IPS-18a (cell line): ENCODE measurements at regions not wholly inside any gene's neighbourhood (a gene's known extent, or its start where the extent isn't known, plus 50 kb on each side); places are given as distances from the start of the nearest gene placed in this dataset.

Source experiments
- H3K27ac ChIP-seq: one replicate; pipeline ENCODE4 v1.5.1; 2013; ENCODE audit warnings: low read length
- H3K27me3 ChIP-seq: one replicate; pipeline ENCODE4 v1.6.1; 2013; ENCODE audit warnings: mild to moderate bottlenecking, low read length; ENCODE audit not compliant: control insufficient read depth, insufficient read depth
- H3K36me3 ChIP-seq: one replicate; pipeline ENCODE4 v1.6.1; 2013; ENCODE audit warnings: low read depth, low read length; ENCODE audit not compliant: control insufficient read depth
- H3K4me1 ChIP-seq: one replicate; pipeline ENCODE4 v1.6.1; 2013; ENCODE audit warnings: low read depth, low read length; ENCODE audit not compliant: control insufficient read depth
- H3K4me3 ChIP-seq: one replicate; pipeline ENCODE4 v1.5.1; 2013; ENCODE audit warnings: low read length
- H3K9ac ChIP-seq: one replicate; pipeline ENCODE4 v1.6.1; 2013; ENCODE audit warnings: mild to moderate bottlenecking, low read length, moderate library complexity
- H3K9me3 ChIP-seq: one replicate; pipeline ENCODE4 v1.6.1; 2013; ENCODE audit warnings: low read depth, low read length; ENCODE audit not compliant: control insufficient read depth

- Histone ChIP-seq H3K36me3 (no peaks in the 10 kb centered on the region), H3K9ac (no peak overlapping the region), H3K9me3 (no peaks in the 10 kb centered on the region), H3K27me3 (peaks cover 9% of the 10 kb centered on the region), H3K27ac (no peak overlapping the region), H3K4me1 (no peaks in the 10 kb centered on the region), H3K4me3 (no peak overlapping the region)
These were observed 92.8 kb downstream of the HNRNPLL start for GRCh38 chr2:38509947-38510326.

GRCh38 chr2:38509314-38509946 is 93.3 kb downstream of the HNRNPLL start:
- peaks cover under 1% of the 10 kb centered on the region for H3K4me1 ChIP-seq
- H3K9ac ChIP-seq = no peak overlapping the region
- peaks cover 9% of the 10 kb centered on the region for H3K27me3 ChIP-seq
- H3K36me3 ChIP-seq = no peaks in the 10 kb centered on the region
- no peaks in the 10 kb centered on the region for H3K9me3 ChIP-seq
- H3K27ac ChIP-seq = no peak overlapping the region
- H3K4me3 ChIP-seq = no peak overlapping the region

- no peak overlapping the region for H3K27ac ChIP-seq
- H3K9me3 ChIP-seq = no peaks in the 10 kb centered on the region
- no peak overlapping the region for H3K9ac ChIP-seq
- peaks cover 9% of the 10 kb centered on the region for H3K27me3 ChIP-seq
- no peak overlapping the region for H3K4me3 ChIP-seq
- peaks cover 5% of the 10 kb centered on the region for H3K4me1 ChIP-seq
- H3K36me3 ChIP-seq = no peaks in the 10 kb centered on the region
These were observed 94.3 kb downstream of the HNRNPLL start for GRCh38 chr2:38508311-38509039.

- Histone ChIP-seq H3K4me1 (peaks cover 5% of the 10 kb centered on the region), H3K36me3 (no peaks in the 10 kb centered on the region), H3K4me3 (no peak overlapping the region), H3K27ac (no peak overlapping the region), H3K9ac (no peak overlapping the region), H3K27me3 (peaks cover 9% of the 10 kb centered on the region), H3K9me3 (no peaks in the 10 kb centered on the region)
These were observed 95.0 kb downstream of the HNRNPLL start for GRCh38 chr2:38507712-38508111.

- Histone ChIP-seq H3K9me3 (no peaks in the 10 kb centered on the region), H3K27ac (no peak overlapping the region), H3K4me1 (peaks cover 5% of the 10 kb centered on the region), H3K36me3 (no peaks in the 10 kb centered on the region), H3K9ac (no peak overlapping the region), H3K4me3 (no peak overlapping the region), H3K27me3 (peaks cover 9% of the 10 kb centered on the region)
These were observed 96.9 kb downstream of the HNRNPLL start for GRCh38 chr2:38505779-38506178.

- H3K9me3 ChIP-seq = no peaks in the 10 kb centered on the region
- no peak overlapping the region for H3K4me3 ChIP-seq
- no peaks in the 10 kb centered on the region for H3K36me3 ChIP-seq
- peaks cover 7% of the 10 kb centered on the region for H3K27me3 ChIP-seq
- no peak overlapping the region for H3K9ac ChIP-seq
- peaks cover 5% of the 10 kb centered on the region for H3K4me1 ChIP-seq
- H3K27ac ChIP-seq = no peak overlapping the region
These were observed 98.6 kb downstream of the HNRNPLL start for GRCh38 chr2:38504169-38504568.

- H3K27me3 ChIP-seq = no peaks in the 10 kb centered on the region
- peaks cover 5% of the 10 kb centered on the region for H3K4me1 ChIP-seq
- H3K27ac ChIP-seq = no peak overlapping the region
- H3K9ac ChIP-seq = no peak overlapping the region
- H3K36me3 ChIP-seq = no peaks in the 10 kb centered on the region
- no peak overlapping the region for H3K4me3 ChIP-seq
- H3K9me3 ChIP-seq = no peaks in the 10 kb centered on the region
These were observed 100.6 kb downstream of the HNRNPLL start for GRCh38 chr2:38502107-38502506.

GRCh38 chr2:38500283-38500634 is 102.5 kb downstream of the HNRNPLL start:
- no peak overlapping the region for H3K27ac ChIP-seq
- no peaks in the 10 kb centered on the region for H3K27me3 ChIP-seq
- H3K9me3 ChIP-seq = no peaks in the 10 kb centered on the region
- no peak overlapping the region for H3K4me3 ChIP-seq
- H3K4me1 ChIP-seq = peaks cover 5% of the 10 kb centered on the region
- no peaks in the 10 kb centered on the region for H3K36me3 ChIP-seq
- H3K9ac ChIP-seq = no peak overlapping the region

GRCh38 chr2:38499548-38500282 is 103.0 kb downstream of the HNRNPLL start:
- Histone ChIP-seq H3K9me3 (no peaks in the 10 kb centered on the region), H3K9ac (no peak overlapping the region), H3K27ac (no peak overlapping the region), H3K36me3 (no peaks in the 10 kb centered on the region), H3K27me3 (no peaks in the 10 kb centered on the region), H3K4me3 (no peak overlapping the region), H3K4me1 (peaks cover 5% of the 10 kb centered on the region)

GRCh38 chr2:38498045-38498481 is 104.7 kb downstream of the HNRNPLL start:
- H3K36me3 ChIP-seq = no peaks in the 10 kb centered on the region
- no peak overlapping the region for H3K27ac ChIP-seq
- no peak overlapping the region for H3K4me3 ChIP-seq
- H3K27me3 ChIP-seq = no peaks in the 10 kb centered on the region
- H3K9me3 ChIP-seq = no peaks in the 10 kb centered on the region
- H3K4me1 ChIP-seq = no peaks in the 10 kb centered on the region
- no peak overlapping the region for H3K9ac ChIP-seq

GRCh38 chr2:38497670-38498037 is 105.1 kb downstream of the HNRNPLL start:
- H3K9me3 ChIP-seq = no peaks in the 10 kb centered on the region
- no peaks in the 10 kb centered on the region for H3K4me1 ChIP-seq
- H3K36me3 ChIP-seq = no peaks in the 10 kb centered on the region
- H3K9ac ChIP-seq = no peak overlapping the region
- H3K27ac ChIP-seq = no peak overlapping the region
- H3K27me3 ChIP-seq = no peaks in the 10 kb centered on the region
- H3K4me3 ChIP-seq = no peak overlapping the region
